K562 (cell line): ENCODE measurements at regions not wholly inside any gene's neighbourhood (a gene's known extent, or its start where the extent isn't known, plus 50 kb on each side); places are given as distances from the start of the nearest gene placed in this dataset.

Experiments
- ATAC-seq: fragments of 200-7000 bp; cut with Tn5 transposase; 3 replicates; pipeline ENCODE4 v1.9.1; 2020; ENCODE audit warnings: moderate library complexity
- BruUV-seq: library from RNA; stranded (reverse); fragments of 400-500 nt; replicated peaks from 2 replicates; lab custom pipeline; 2021; lab: Mats Ljungman, UMichigan
- CTCF ChIA-PET: fragments of 300-600 bp; formaldehyde crosslinking; extraction: SDS; loops from one replicate; lab custom pipeline; 2021; ENCODE audit warnings: low intra/inter-chr PET ratio; lab: Yijun Ruan, JAX
- POLR2A ChIA-PET: fragments of 300-600, 350-650 bp; sonication (Branson Sonifier 250); formaldehyde crosslinking; extraction: SDS; loops from one replicate; lab custom pipeline; 2021; ENCODE audit warnings: antibody characterized with exemption, inconsistent platforms; lab: Yijun Ruan, JAX
- DNase-seq, 4 experiments: peaks; one replicate each; pipeline versions ENCODE4 v3.0.0 to v3.0.0-alpha.2; 2011 to 2018; ENCODE audit warnings: low spot score in 3 of 4, mixed read lengths in 3 of 4; ENCODE audit errors: extremely low read depth in 1 of 4
- FAIRE-seq: peaks from 2 replicates; lab custom pipeline; 2011; peaks lifted over from hg19 to GRCh38; lab: Jason Lieb, UNC
- H2AFZ ChIP-seq: 2 replicates; pipeline ENCODE4 v1.6.0; 2011; ENCODE audit warnings: low read depth, low read length, control low read depth, inconsistent platforms
- H3K27ac ChIP-seq: fragments of 200-600 bp; 3 replicates; pipeline ENCODE4 v1.8.0; 2011; ENCODE audit warnings: low read depth, mild to moderate bottlenecking, control low read depth, inconsistent platforms, low read length, moderate library complexity, mixed read lengths; ENCODE audit errors: extremely low read depth
- H3K27me3 ChIP-seq, 2 experiments: fragments of 300-600 bp in 1 of 2; 2 replicates in 1 of 2; 3 replicates in 1 of 2; pipeline versions ENCODE4 v1.6.0 to v1.8.0; 2011; ENCODE audit warnings: inconsistent platforms in 2 of 2, low read length in 2 of 2, mild to moderate bottlenecking in 1 of 2, mixed read lengths in 1 of 2, moderate library complexity in 1 of 2; ENCODE audit not compliant: control insufficient read depth in 2 of 2, insufficient read depth in 2 of 2
- H3K36me3 ChIP-seq: fragments of 300-600 bp; 3 replicates; pipeline ENCODE4 v1.8.0; 2011; ENCODE audit warnings: mild to moderate bottlenecking, low read length, inconsistent platforms; ENCODE audit not compliant: control insufficient read depth, insufficient read depth
- H3K4me1 ChIP-seq, 2 experiments: fragments of 200-600 bp in 1 of 2; replicated peaks in 1 of 2; 2 replicates in 1 of 2; 3 replicates in 1 of 2; pipeline versions ENCODE4 v1.5.1 to v1.8.0; 2011; ENCODE audit warnings: inconsistent platforms in 2 of 2, low read length in 2 of 2, mild to moderate bottlenecking in 1 of 2, mixed read lengths in 1 of 2, moderate library complexity in 1 of 2; ENCODE audit not compliant: control insufficient read depth in 2 of 2, insufficient read depth in 2 of 2
- H3K4me2 ChIP-seq: 2 replicates; pipeline ENCODE4 v1.6.1; 2011; ENCODE audit warnings: low read length, control low read depth, inconsistent platforms, mixed read lengths; ENCODE audit not compliant: insufficient read depth
- H3K4me3 ChIP-seq: fragments of 200-600 bp; sonication (generic), shearing (Covaris generic); 2 replicates; pipeline ENCODE4 v1.5.1; 2016; ENCODE audit warnings: control low read depth, inconsistent platforms
- H3K79me2 ChIP-seq: fragments of 200-600 bp; 3 replicates; pipeline ENCODE4 v1.8.0; 2011; ENCODE audit warnings: low read length, inconsistent platforms; ENCODE audit not compliant: control insufficient read depth, insufficient read depth
- H3K9ac ChIP-seq, 2 experiments: 2 replicates each; pipeline versions ENCODE4 v1.6.0 to v1.6.1; 2011; ENCODE audit warnings: low read depth in 2 of 2, low read length in 2 of 2, control low read depth in 1 of 2, inconsistent platforms in 1 of 2, mild to moderate bottlenecking in 1 of 2, mixed read lengths in 1 of 2; ENCODE audit not compliant: insufficient read depth in 1 of 2
- H3K9me1 ChIP-seq: one replicate; pipeline ENCODE4 v1.6.0; 2011; ENCODE audit warnings: inconsistent platforms, mild to moderate bottlenecking, low read length, moderate library complexity; ENCODE audit not compliant: control insufficient read depth, insufficient read depth
- H3K9me3 ChIP-seq: replicated peaks from 2 replicates; pipeline ENCODE4 v1.5.1; 2011; ENCODE audit warnings: low read depth, low read length, inconsistent platforms; ENCODE audit not compliant: control insufficient read depth, insufficient read depth
- H4K20me1 ChIP-seq: replicated peaks from 2 replicates; pipeline ENCODE4 v1.6.1; 2011; ENCODE audit warnings: low read length, inconsistent platforms, mixed read lengths; ENCODE audit not compliant: control insufficient read depth, insufficient read depth
- RREB1 ChIP-seq: fragments of 250-450 bp; sonication (Bioruptor Pico); IDR thresholded peaks from 2 replicates; pipeline ENCODE4 v1.4.0; 2020
- TEAD2 ChIP-seq: fragments of 450-650 bp; IDR thresholded peaks from 2 replicates; pipeline ENCODE4 v1.6.1; 2016; ENCODE audit warnings: missing genetic modification characterization, control low read depth, missing compliant biosample characterization
- ZNF408 ChIP-seq: fragments of 250-450 bp; sonication (Bioruptor Pico); IDR thresholded peaks from 2 replicates; pipeline ENCODE4 v1.4.0; 2020; ENCODE audit warnings: low read depth, mild to moderate bottlenecking, moderate library complexity
- WGBS: fragments of 100-300 bp; shearing (Covaris generic); methylation state at CpG from one replicate; pipeline ENCODE4 v1.1.6; 2016; ENCODE audit warnings: low coverage, mixed read lengths; ENCODE audit not compliant: insufficient coverage; ENCODE audit errors: missing lambda C conversion rate; 5-methylcytosine and 5-hydroxymethylcytosine counted together
- in situ Hi-C: fragments of 300-500 bp; cut with MboI; formaldehyde crosslinking; loops from 4 replicates; pipeline ENCODE4 v1.15.0; 2018; ENCODE audit warnings: inconsistent platforms, mixed read lengths
- intact Hi-C: fragments of 100-400 bp; cut with micrococcal nuclease; formaldehyde crosslinking; loops from 2 replicates; pipeline ENCODE4 v1.14.2; 2022

- intact Hi-C loops (no loop called here), in situ Hi-C loops (no loop called here)
- TF ChIP-seq ZNF408 (CRISPR knock-in tag) (no peak), TEAD2 (tag) (no peak)
- ATAC-seq (no peak), DNase-seq (no peak), FAIRE-seq (no peak)
- Histone ChIP-seq H4K20me1 (no peaks in the 10 kb centered on the region), H3K36me3 (no peaks in the 10 kb centered on the region), H3K9ac (no peak overlapping the region), H3K9me1 (no peaks in the 10 kb centered on the region), H3K4me3 (no peak overlapping the region), H3K27me3 (no peaks in the 10 kb centered on the region), H3K79me2 (no peaks in the 10 kb centered on the region), H3K27ac (no peak overlapping the region), H3K4me2 (no peak overlapping the region), H2AFZ (no peak overlapping the region), H3K4me1 (no peaks in the 10 kb centered on the region), H3K9me3 (no peaks in the 10 kb centered on the region)
- POLR2A ChIA-PET = no interaction called here
- BruUV-seq = no TSS peak
- 0% methylated on average over 3 of the region's 3 CpGs for WGBS
- CTCF ChIA-PET = no interaction called here
These were observed 197.1 kb upstream of the RASSF8 start for GRCh38 chr12:25761356-25761755.

- Histone ChIP-seq H3K4me3 (no peak overlapping the region), H3K4me1 (no peaks in the 10 kb centered on the region), H3K9me1 (no peaks in the 10 kb centered on the region), H3K36me3 (no peaks in the 10 kb centered on the region), H3K27me3 (no peaks in the 10 kb centered on the region), H4K20me1 (no peaks in the 10 kb centered on the region), H3K4me2 (no peak overlapping the region), H3K9me3 (no peaks in the 10 kb centered on the region), H3K79me2 (no peaks in the 10 kb centered on the region), H3K9ac (no peak overlapping the region), H2AFZ (no peak overlapping the region), H3K27ac (no peak overlapping the region)
- ATAC-seq = no peak
- in situ Hi-C loops = no loop called here
- no peak for FAIRE-seq
- intact Hi-C loops = no loop called here
- no TSS peak for BruUV-seq
- no peak for DNase-seq
- CTCF ChIA-PET = no interaction called here
- 0% methylated on average over 1 of the region's 1 CpG for WGBS
- POLR2A ChIA-PET = no interaction called here
- TF ChIP-seq RREB1 = no peak
These were observed 194.1 kb upstream of the RASSF8 start for GRCh38 chr12:25764409-25764808.
